Panc1 (cell line): ENCODE measurements at regions not wholly inside any gene's neighbourhood (a gene's known extent, or its start where the extent isn't known, plus 50 kb on each side); places are given as distances from the start of the nearest gene placed in this dataset.

ENCODE experiments used
- ATAC-seq: fragments of 200-7000 bp; cut with Tn5 transposase; 2 replicates; pipeline ENCODE4 v1.9.1; 2020; ENCODE audit warnings: mild to moderate bottlenecking, moderate library complexity
- BruUV-seq: library from RNA; stranded (reverse); fragments of 400-500 nt; replicated peaks from 2 replicates; lab custom pipeline; 2021; lab: Mats Ljungman, UMichigan
- CTCF ChIA-PET: fragments of 300-600 bp; sonication (Branson Sonifier 250); formaldehyde crosslinking; loops from one replicate; lab custom pipeline; 2022; ENCODE audit warnings: antibody characterized with exemption; lab: Charles Lee
- POLR2A ChIA-PET: fragments of 300-600 bp; sonication (Branson Sonifier 250); formaldehyde crosslinking; loops from one replicate; lab custom pipeline; 2022; ENCODE audit warnings: antibody characterized with exemption; lab: Charles Lee
- DNase-seq: peaks from one replicate; pipeline ENCODE4 v3.0.0-alpha.2; 2010; ENCODE audit warnings: low read depth, low spot score
- H3K27ac ChIP-seq: 2 replicates; pipeline ENCODE4 v1.5.1; 2011; ENCODE audit warnings: mild to moderate bottlenecking, low read length, inconsistent platforms
- H3K27me3 ChIP-seq: fragments of 200-500 bp; sonication (Bioruptor generic); 2 replicates; pipeline ENCODE4 v1.6.0; 2014; ENCODE audit warnings: low read length, inconsistent platforms; ENCODE audit not compliant: control insufficient read depth, insufficient read depth
- H3K36me3 ChIP-seq: fragments of 200-500 bp; sonication (Bioruptor generic); 2 replicates; pipeline ENCODE4 v1.5.1; 2014; ENCODE audit warnings: inconsistent platforms, mild to moderate bottlenecking, low read length, moderate library complexity; ENCODE audit not compliant: control insufficient read depth, insufficient read depth
- H3K4me1 ChIP-seq: 2 replicates; pipeline ENCODE4 v1.5.1; 2011; ENCODE audit warnings: inconsistent platforms, mild to moderate bottlenecking, low read length, moderate library complexity; ENCODE audit not compliant: control insufficient read depth, insufficient read depth
- H3K4me3 ChIP-seq, 2 experiments: 2 replicates each; pipeline ENCODE4 v1.5.1; 2011 to 2012; ENCODE audit warnings: low read depth in 2 of 2, low read length in 2 of 2, mild to moderate bottlenecking in 2 of 2, inconsistent platforms in 1 of 2, moderate library complexity in 1 of 2
- H3K9me3 ChIP-seq: fragments of 200-500 bp; sonication (Bioruptor generic); 2 replicates; pipeline ENCODE4 v1.5.1; 2014; ENCODE audit warnings: low read depth, mild to moderate bottlenecking, inconsistent platforms, low read length, moderate library complexity; ENCODE audit not compliant: control insufficient read depth, insufficient read depth
- POLR2AphosphoS5 ChIP-seq: IDR thresholded peaks from 2 replicates; pipeline ENCODE4 v1.6.1; 2012; ENCODE audit warnings: mild to moderate bottlenecking, low read depth, low read length, moderate library complexity
- SIN3A ChIP-seq: IDR thresholded peaks from 2 replicates; pipeline ENCODE4 v1.6.1; 2012; ENCODE audit warnings: low read depth, mild to moderate bottlenecking, low read length, moderate library complexity, borderline replicate concordance; ENCODE audit not compliant: insufficient read depth
- TCF7L2 ChIP-seq: IDR thresholded peaks from 2 replicates; pipeline ENCODE4 v1.6.1; 2011; ENCODE audit warnings: mild to moderate bottlenecking, low read depth, low read length, inconsistent platforms
- in situ Hi-C: cut with HindIII; loops from 2 replicates; pipeline ENCODE4 v1.10.0; 2016; ENCODE audit warnings: low sequenced_read_pairs, low pct_unique_long_range_greater_than_20kb
- intact Hi-C: fragments of 100-400 bp; cut with micrococcal nuclease; formaldehyde crosslinking; loops from one replicate; pipeline ENCODE4 v1.10.0; 2022; ENCODE audit not compliant: unreplicated experiment
- TF ChIP-seq, protein P1 (sequence below), 2 experiments: IDR thresholded peaks; 2 replicates each; pipeline ENCODE4 v1.6.1; 2011 to 2012; ENCODE audit warnings: low read depth in 2 of 2, control low read depth in 1 of 2, low read length in 1 of 2, mild to moderate bottlenecking in 1 of 2, moderate library complexity in 1 of 2; ENCODE audit not compliant: insufficient read depth in 1 of 2
- TF ChIP-seq, protein P2 (sequence below): fragments of 450-650 bp; IDR thresholded peaks from 2 replicates; pipeline ENCODE4 v1.5.1; 2017; ENCODE audit warnings: mild to moderate bottlenecking

DNA sequence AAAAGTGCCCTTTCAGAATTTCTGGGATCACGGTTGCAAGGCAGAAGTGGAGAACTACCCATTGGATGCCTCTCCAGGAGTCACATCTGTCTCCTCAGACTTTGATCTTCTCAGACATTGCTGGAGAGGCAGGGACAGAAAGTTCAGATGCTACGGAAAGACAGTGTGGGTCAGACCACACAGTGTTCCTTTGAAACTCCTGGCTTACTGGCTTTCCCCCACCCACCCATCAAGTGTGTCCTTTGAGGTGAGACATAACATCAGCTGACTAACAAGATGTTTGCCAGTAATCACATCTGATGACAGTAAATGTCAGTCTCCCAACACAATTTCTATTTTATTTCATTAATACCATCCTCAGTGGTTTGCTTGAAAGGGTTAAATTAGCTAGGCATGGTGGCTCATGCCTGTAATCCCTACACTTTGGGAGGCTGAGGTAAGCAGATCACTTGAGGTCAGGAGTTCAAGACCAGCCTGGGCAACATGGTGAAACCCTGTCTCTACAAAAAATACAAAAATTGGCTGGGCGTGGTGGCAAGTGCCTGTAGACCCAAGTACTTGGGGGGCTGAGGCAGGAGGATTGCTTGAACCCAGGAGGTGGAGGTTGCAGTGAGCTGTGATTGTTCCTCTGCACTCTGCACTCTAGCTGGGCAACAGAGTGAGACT lies 67.2 kb upstream of the SNX9 start:
- in situ Hi-C loops (loop anchor here (25.0 kb wide), 1 partner anchor 106 kb away; no protein-coding TSS in a partner anchor), intact Hi-C loops (no loop called here)
- Histone ChIP-seq H3K27me3 (no peaks in the 10 kb centered on the region), H3K27ac (peak overlapping the region; percentile 69; the same call in 1 of the 2 replicates), H3K36me3 (no peaks in the 10 kb centered on the region), H3K9me3 (no peaks in the 10 kb centered on the region; the same call in 1 of the 2 replicates), H3K4me3 (no peak overlapping the region), H3K4me1 (peaks cover 37% of the 10 kb centered on the region)
- TF ChIP-seq, protein P1, sequence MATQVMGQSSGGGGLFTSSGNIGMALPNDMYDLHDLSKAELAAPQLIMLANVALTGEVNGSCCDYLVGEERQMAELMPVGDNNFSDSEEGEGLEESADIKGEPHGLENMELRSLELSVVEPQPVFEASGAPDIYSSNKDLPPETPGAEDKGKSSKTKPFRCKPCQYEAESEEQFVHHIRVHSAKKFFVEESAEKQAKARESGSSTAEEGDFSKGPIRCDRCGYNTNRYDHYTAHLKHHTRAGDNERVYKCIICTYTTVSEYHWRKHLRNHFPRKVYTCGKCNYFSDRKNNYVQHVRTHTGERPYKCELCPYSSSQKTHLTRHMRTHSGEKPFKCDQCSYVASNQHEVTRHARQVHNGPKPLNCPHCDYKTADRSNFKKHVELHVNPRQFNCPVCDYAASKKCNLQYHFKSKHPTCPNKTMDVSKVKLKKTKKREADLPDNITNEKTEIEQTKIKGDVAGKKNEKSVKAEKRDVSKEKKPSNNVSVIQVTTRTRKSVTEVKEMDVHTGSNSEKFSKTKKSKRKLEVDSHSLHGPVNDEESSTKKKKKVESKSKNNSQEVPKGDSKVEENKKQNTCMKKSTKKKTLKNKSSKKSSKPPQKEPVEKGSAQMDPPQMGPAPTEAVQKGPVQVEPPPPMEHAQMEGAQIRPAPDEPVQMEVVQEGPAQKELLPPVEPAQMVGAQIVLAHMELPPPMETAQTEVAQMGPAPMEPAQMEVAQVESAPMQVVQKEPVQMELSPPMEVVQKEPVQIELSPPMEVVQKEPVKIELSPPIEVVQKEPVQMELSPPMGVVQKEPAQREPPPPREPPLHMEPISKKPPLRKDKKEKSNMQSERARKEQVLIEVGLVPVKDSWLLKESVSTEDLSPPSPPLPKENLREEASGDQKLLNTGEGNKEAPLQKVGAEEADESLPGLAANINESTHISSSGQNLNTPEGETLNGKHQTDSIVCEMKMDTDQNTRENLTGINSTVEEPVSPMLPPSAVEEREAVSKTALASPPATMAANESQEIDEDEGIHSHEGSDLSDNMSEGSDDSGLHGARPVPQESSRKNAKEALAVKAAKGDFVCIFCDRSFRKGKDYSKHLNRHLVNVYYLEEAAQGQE (IDR thresholded peaks at IDR 0.05; ENCODE audit: insufficient read depth in 1 of 2, low read depth in 2 of 2, low read length in 1 of 2): no peak
- TF ChIP-seq TCF7L2 (no peak), SIN3A (no peak), POLR2AphosphoS5 (no peak)
- TF ChIP-seq, protein P2, sequence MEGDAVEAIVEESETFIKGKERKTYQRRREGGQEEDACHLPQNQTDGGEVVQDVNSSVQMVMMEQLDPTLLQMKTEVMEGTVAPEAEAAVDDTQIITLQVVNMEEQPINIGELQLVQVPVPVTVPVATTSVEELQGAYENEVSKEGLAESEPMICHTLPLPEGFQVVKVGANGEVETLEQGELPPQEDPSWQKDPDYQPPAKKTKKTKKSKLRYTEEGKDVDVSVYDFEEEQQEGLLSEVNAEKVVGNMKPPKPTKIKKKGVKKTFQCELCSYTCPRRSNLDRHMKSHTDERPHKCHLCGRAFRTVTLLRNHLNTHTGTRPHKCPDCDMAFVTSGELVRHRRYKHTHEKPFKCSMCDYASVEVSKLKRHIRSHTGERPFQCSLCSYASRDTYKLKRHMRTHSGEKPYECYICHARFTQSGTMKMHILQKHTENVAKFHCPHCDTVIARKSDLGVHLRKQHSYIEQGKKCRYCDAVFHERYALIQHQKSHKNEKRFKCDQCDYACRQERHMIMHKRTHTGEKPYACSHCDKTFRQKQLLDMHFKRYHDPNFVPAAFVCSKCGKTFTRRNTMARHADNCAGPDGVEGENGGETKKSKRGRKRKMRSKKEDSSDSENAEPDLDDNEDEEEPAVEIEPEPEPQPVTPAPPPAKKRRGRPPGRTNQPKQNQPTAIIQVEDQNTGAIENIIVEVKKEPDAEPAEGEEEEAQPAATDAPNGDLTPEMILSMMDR: no peak
- ATAC-seq: no peak
- BruUV-seq: no TSS peak
- ChIA-PET CTCF (interaction anchor here (0.6 to 2.5 kb wide), 2 partner anchors 65 to 117 kb away, joined by 8 to 22 read pairs; no protein-coding TSS in a partner anchor), POLR2A (no interaction called here)
- DNase-seq: no peak

DNA sequence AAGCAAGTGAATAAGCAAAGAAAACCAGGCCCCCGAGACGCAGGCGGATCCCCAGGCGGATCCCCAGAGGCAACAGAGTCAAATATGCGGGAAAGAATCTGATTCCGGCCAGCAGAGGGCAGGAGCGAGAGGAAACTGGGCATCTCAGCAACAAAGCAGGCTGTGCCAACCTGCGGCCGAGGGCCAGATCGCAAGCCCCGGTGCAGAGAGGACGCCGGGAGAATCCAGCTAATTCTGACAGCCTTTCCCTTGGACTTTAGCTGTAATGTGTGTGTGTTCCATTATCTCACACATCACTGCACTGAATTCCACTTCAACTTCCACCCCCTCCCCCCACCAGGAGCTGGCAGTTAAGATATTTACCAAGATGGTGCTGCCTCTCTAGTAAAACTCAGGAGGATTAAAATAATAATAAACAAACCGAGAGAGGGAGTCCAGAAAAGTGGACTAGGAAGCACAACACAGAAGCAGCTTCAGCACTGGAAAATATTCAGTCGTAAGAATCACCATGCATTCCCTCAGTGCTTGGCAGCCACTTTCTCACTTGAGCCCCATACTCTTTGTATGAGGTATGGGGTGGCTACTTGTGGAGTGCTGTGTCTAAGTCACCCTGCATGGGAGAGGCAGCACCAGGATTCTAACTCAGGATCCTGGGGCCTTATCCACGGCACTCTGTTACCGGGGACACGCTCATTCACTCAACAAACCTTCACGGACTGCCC lies 66.2 kb upstream of the SNX9 start:
- Histone ChIP-seq H3K27ac (peak overlapping the region; percentile 65), H3K9me3 (no peaks in the 10 kb centered on the region; the same call in 1 of the 2 replicates), H3K36me3 (no peaks in the 10 kb centered on the region), H3K27me3 (no peaks in the 10 kb centered on the region), H3K4me3 (peak overlapping the region in 1 of 2 experiments; percentile 23; a peak in 2 of 4 replicates), H3K4me1 (peaks cover 47% of the 10 kb centered on the region)
- BruUV-seq: no TSS peak
- intact Hi-C loops (no loop called here), in situ Hi-C loops (loop anchor here (25.0 kb wide), 1 partner anchor 105 kb away; no protein-coding TSS in a partner anchor)
- ATAC-seq: peak; percentile 81
- CTCF ChIA-PET: interaction anchor here (0.6 to 2.5 kb wide), 2 partner anchors 116 to 150 kb away, joined by 5 to 22 read pairs; no protein-coding TSS in a partner anchor
- POLR2A ChIA-PET: interaction anchor here (0.5 to 0.8 kb wide), 4 partner anchors 76 to 419 kb away, joined by 3 to 6 read pairs (median 4); no protein-coding TSS in a partner anchor
- TF ChIP-seq, protein P1 (IDR thresholded peaks at IDR 0.05; ENCODE audit: insufficient read depth in 1 of 2, low read depth in 2 of 2, low read length in 1 of 2): no peak
- no peak for TF ChIP-seq SIN3A
- TF ChIP-seq TCF7L2: no peak
- TF ChIP-seq, protein P2: peak; percentile 95
- 0 out of 2 replicates have a peak, but pooled peaks have one; percentile 26 for TF ChIP-seq POLR2AphosphoS5
- DNase-seq: peak; percentile 72
